H9 (cell line): ENCODE measurements at regions not wholly inside any gene's neighbourhood (a gene's known extent, or its start where the extent isn't known, plus 50 kb on each side); places are given as distances from the start of the nearest gene placed in this dataset.

ENCODE experiments used
- DNase-seq: peaks from one replicate; pipeline ENCODE4 v3.0.0-alpha.2; 2017
- H2AFZ ChIP-seq: one replicate; pipeline ENCODE4 v1.6.1; 2013; ENCODE audit warnings: mild to moderate bottlenecking, low read length, control low read depth, moderate library complexity
- H2AK5ac ChIP-seq: 2 replicates; pipeline ENCODE4 v1.6.1; 2013; ENCODE audit warnings: low read length, control low read depth, mixed read lengths; ENCODE audit not compliant: insufficient read length
- H2BK120ac ChIP-seq: one replicate; pipeline ENCODE4 v1.6.1; 2013; ENCODE audit warnings: low read depth, mild to moderate bottlenecking, low read length, control low read depth, inconsistent platforms; ENCODE audit not compliant: poor library complexity, severe bottlenecking
- H2BK12ac ChIP-seq: 2 replicates; pipeline ENCODE4 v1.6.1; 2013; ENCODE audit warnings: low read length, control low read depth, mixed read lengths, low read depth; ENCODE audit not compliant: insufficient read length
- H2BK15ac ChIP-seq: 2 replicates; pipeline ENCODE4 v1.6.1; 2013; ENCODE audit warnings: low read depth, low read length, control low read depth
- H2BK20ac ChIP-seq: one replicate; pipeline ENCODE4 v1.6.1; 2013; ENCODE audit warnings: low read depth, mild to moderate bottlenecking, low read length, control low read depth, inconsistent platforms; ENCODE audit not compliant: poor library complexity, severe bottlenecking
- H2BK5ac ChIP-seq: 2 replicates; pipeline ENCODE4 v1.6.1; 2013; ENCODE audit warnings: low read length, control low read depth, mixed read lengths; ENCODE audit not compliant: insufficient read length
- H3K14ac ChIP-seq: 2 replicates; pipeline ENCODE4 v1.6.1; 2013; ENCODE audit warnings: low read length, control low read depth; ENCODE audit not compliant: insufficient read depth
- H3K18ac ChIP-seq: 2 replicates; pipeline ENCODE4 v1.6.1; 2013; ENCODE audit warnings: low read depth, mild to moderate bottlenecking, mixed read lengths, low read length, control low read depth; ENCODE audit not compliant: insufficient read length
- H3K23ac ChIP-seq: 2 replicates; pipeline ENCODE4 v1.6.1; 2013; ENCODE audit warnings: low read length, control low read depth, mixed read lengths, low read depth; ENCODE audit not compliant: insufficient read length
- H3K23me2 ChIP-seq: 2 replicates; pipeline ENCODE4 v1.6.1; 2013; ENCODE audit warnings: low read depth, mild to moderate bottlenecking, mixed read lengths, low read length, control low read depth; ENCODE audit not compliant: insufficient read length, poor library complexity, severe bottlenecking
- H3K27ac ChIP-seq: 2 replicates; pipeline ENCODE4 v1.5.1; 2013; ENCODE audit warnings: low read length, control low read depth, mixed read lengths, low read depth; ENCODE audit not compliant: insufficient read length
- H3K27me3 ChIP-seq: 2 replicates; pipeline ENCODE4 v1.6.1; 2013; ENCODE audit warnings: low read length, control low read depth, inconsistent platforms; ENCODE audit not compliant: insufficient read depth
- H3K4ac ChIP-seq: 2 replicates; pipeline ENCODE4 v1.6.1; 2013; ENCODE audit warnings: low read depth, mild to moderate bottlenecking, control low read depth, inconsistent platforms, low read length, moderate library complexity
- H3K4me1 ChIP-seq: 2 replicates; pipeline ENCODE4 v1.6.1; 2013; ENCODE audit warnings: low read length, control low read depth, inconsistent platforms; ENCODE audit not compliant: insufficient read depth
- H3K4me2 ChIP-seq: 2 replicates; pipeline ENCODE4 v1.6.1; 2013; ENCODE audit warnings: low read length, control low read depth, mixed read lengths; ENCODE audit not compliant: insufficient read length, insufficient read depth
- H3K56ac ChIP-seq: 2 replicates; pipeline ENCODE4 v1.6.1; 2013; ENCODE audit warnings: low read depth, mild to moderate bottlenecking, mixed read lengths, low read length, control low read depth; ENCODE audit not compliant: insufficient read length
- H3K79me1 ChIP-seq: 2 replicates; pipeline ENCODE4 v1.6.1; 2013; ENCODE audit warnings: low read depth, mild to moderate bottlenecking, moderate library complexity, low read length, control low read depth, inconsistent platforms; ENCODE audit not compliant: insufficient read depth, poor library complexity, severe bottlenecking
- H3K79me2 ChIP-seq: 2 replicates; pipeline ENCODE4 v1.6.1; 2013; ENCODE audit warnings: low read length, control low read depth, inconsistent platforms; ENCODE audit not compliant: insufficient read depth
- H3K9ac ChIP-seq: 2 replicates; pipeline ENCODE4 v1.6.1; 2013; ENCODE audit warnings: low read length, control low read depth, mixed read lengths; ENCODE audit not compliant: insufficient read length; ENCODE audit errors: extremely low read depth
- H3K9me3 ChIP-seq: one replicate; pipeline ENCODE4 v1.6.1; 2013; ENCODE audit warnings: low read depth, low read length, inconsistent platforms; ENCODE audit not compliant: control insufficient read depth
- H3T11ph ChIP-seq: one replicate; pipeline ENCODE4 v1.6.1; 2013; ENCODE audit warnings: mild to moderate bottlenecking, low read length, control low read depth, inconsistent platforms
- H4K20me1 ChIP-seq: one replicate; pipeline ENCODE4 v1.6.1; 2013; ENCODE audit not compliant: control insufficient read depth, insufficient read length, insufficient read depth
- H4K5ac ChIP-seq: 2 replicates; pipeline ENCODE4 v1.6.1; 2013; ENCODE audit warnings: low read depth, mild to moderate bottlenecking, mixed read lengths, low read length, control low read depth; ENCODE audit not compliant: insufficient read length
- H4K8ac ChIP-seq: replicated peaks from 2 replicates; pipeline ENCODE4 v1.6.1; 2013; ENCODE audit warnings: low read length, control low read depth, mixed read lengths, low read depth; ENCODE audit not compliant: insufficient read length
- H4K91ac ChIP-seq: 2 replicates; pipeline ENCODE4 v1.6.1; 2013; ENCODE audit warnings: low read depth, mild to moderate bottlenecking, moderate library complexity, mixed read lengths, low read length, control low read depth; ENCODE audit not compliant: insufficient read length
- H3K27ac Mint-ChIP-seq, 3 experiments: 2 replicates in 2 of 3; 3 replicates in 1 of 3; pipeline ENCODE4 v1.8.0; 2020 to 2021; ENCODE audit warnings: mixed read lengths in 3 of 3, mild to moderate bottlenecking in 1 of 3, moderate library complexity in 1 of 3
- H3K27me3 Mint-ChIP-seq: 2 replicates; pipeline ENCODE4 v1.8.0; 2021; ENCODE audit warnings: low read depth, mild to moderate bottlenecking, moderate library complexity, mixed read lengths
- H3K36me3 Mint-ChIP-seq, 3 experiments: 2 replicates in 2 of 3; 3 replicates in 1 of 3; pipeline ENCODE4 v1.8.0; 2020 to 2021; ENCODE audit warnings: low read depth in 3 of 3, mixed read lengths in 3 of 3; ENCODE audit not compliant: insufficient read depth in 1 of 3
- H3K4me1 Mint-ChIP-seq, 2 experiments: 2 replicates each; pipeline ENCODE4 v1.8.0; 2020; ENCODE audit warnings: mixed read lengths in 2 of 2
- H3K4me3 Mint-ChIP-seq, 2 experiments: 2 replicates in 1 of 2; 3 replicates in 1 of 2; pipeline ENCODE4 v1.8.0; 2020 to 2021; ENCODE audit warnings: mild to moderate bottlenecking in 2 of 2, mixed read lengths in 2 of 2, moderate library complexity in 1 of 2
- H3K9me3 Mint-ChIP-seq, 2 experiments: 2 replicates in 1 of 2; 3 replicates in 1 of 2; pipeline ENCODE4 v1.8.0; 2020; ENCODE audit warnings: mild to moderate bottlenecking in 2 of 2, mixed read lengths in 2 of 2, moderate library complexity in 1 of 2
- CTCF ChIP-seq: fragments of 200-600 bp; sonication (generic); conservative IDR thresholded peaks from 3 replicates; pipeline ENCODE4 v1.8.0; 2021; ENCODE audit warnings: antibody characterized with exemption, mild to moderate bottlenecking
- WGBS: extraction: QIAGEN DNeasy Blood & Tissue Kit; methylation state at CpG from one replicate; pipeline ENCODE4 v1.1.7; 2013; ENCODE audit warnings: missing lambda C conversion rate, low lambda C conversion rate, mixed read lengths; ENCODE audit not compliant: insufficient read length; ENCODE audit errors: extremely low coverage; 5-methylcytosine and 5-hydroxymethylcytosine counted together

DNA sequence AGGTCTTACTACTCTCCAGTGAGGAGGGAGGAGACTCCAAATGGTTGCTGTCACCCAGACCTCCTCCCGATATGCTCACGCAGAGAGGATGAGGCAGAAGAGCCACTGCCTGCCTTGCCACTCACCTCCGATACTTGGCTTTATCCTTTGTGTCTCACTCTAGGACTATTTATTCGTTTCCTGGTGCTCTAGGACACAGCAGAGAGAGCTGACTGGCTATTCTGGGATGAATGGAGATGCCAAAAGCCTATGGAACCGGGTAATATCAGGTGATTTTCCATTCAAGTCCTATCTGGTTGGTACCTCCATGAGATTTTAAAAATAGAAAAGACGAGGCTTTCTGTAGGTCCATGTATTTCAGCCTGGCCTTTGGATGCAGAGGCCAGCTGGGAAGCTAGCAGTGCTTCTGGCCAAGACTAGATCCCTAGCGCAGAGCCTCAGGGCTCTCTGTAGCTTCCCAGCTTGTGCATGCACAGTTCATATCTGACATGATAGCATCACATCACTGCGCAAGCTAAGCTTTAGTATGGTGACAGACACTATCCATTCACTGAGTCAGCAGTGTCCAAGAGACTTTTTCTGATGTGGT is 239.0 kb upstream of the ANKRD30A start:
- WGBS, result no CpG with 5 or more reads among the region's 8 CpGs
- H2AFZ ChIP-seq, result no peak overlapping the region
- H3K27me3 ChIP-seq, result no peaks in the 10 kb centered on the region
- H2BK12ac ChIP-seq, result no peak overlapping the region
- Mint-ChIP-seq H3K4me1 (no peaks in the 10 kb centered on the region), H3K27ac (no peak overlapping the region), H3K4me3 (no peak overlapping the region), H3K9me3 (peaks cover 11 to 65% of the 10 kb centered on the region in 2 experiments), H3K27me3 (peaks cover 1% of the 10 kb centered on the region), H3K36me3 (0 out of 7 replicates have a peak, but pooled peaks cover 0 to 4% (median 0%) of the 10 kb centered on the region in 3 experiments)
- H3K18ac ChIP-seq, result no peak overlapping the region
- no peak overlapping the region for H4K5ac ChIP-seq
- H3T11ph ChIP-seq, result no peak overlapping the region
- no peak overlapping the region for H2BK5ac ChIP-seq
- no peak overlapping the region for H2BK120ac ChIP-seq
- no peaks in the 10 kb centered on the region for H3K4me1 ChIP-seq
- no peak overlapping the region for H4K8ac ChIP-seq
- no peak for DNase-seq
- H3K9me3 ChIP-seq, result peaks cover 9% of the 10 kb centered on the region
- no peaks in the 10 kb centered on the region for H3K79me2 ChIP-seq
- H4K20me1 ChIP-seq, result no peaks in the 10 kb centered on the region
- H3K4ac ChIP-seq, result no peak overlapping the region
- no peak overlapping the region for H2BK20ac ChIP-seq
- TF ChIP-seq CTCF, result no peak
- H3K56ac ChIP-seq, result no peak overlapping the region
- no peak overlapping the region for H3K23ac ChIP-seq
- H3K23me2 ChIP-seq, result no peaks in the 10 kb centered on the region
- H3K4me2 ChIP-seq, result no peak overlapping the region
- no peak overlapping the region for H2BK15ac ChIP-seq
- no peak overlapping the region for H2AK5ac ChIP-seq
- no peaks in the 10 kb centered on the region for H3K79me1 ChIP-seq
- no peak overlapping the region for H3K14ac ChIP-seq
- no peak overlapping the region for H4K91ac ChIP-seq
- H3K9ac ChIP-seq, result no peak overlapping the region
- H3K27ac ChIP-seq, result no peak overlapping the region
